ENCODE measurements at regions not wholly inside any gene's neighbourhood (a gene's known extent, or its start where the extent isn't known, plus 50 kb on each side); places are given as distances from the start of the nearest gene placed in this dataset.

DNA sequence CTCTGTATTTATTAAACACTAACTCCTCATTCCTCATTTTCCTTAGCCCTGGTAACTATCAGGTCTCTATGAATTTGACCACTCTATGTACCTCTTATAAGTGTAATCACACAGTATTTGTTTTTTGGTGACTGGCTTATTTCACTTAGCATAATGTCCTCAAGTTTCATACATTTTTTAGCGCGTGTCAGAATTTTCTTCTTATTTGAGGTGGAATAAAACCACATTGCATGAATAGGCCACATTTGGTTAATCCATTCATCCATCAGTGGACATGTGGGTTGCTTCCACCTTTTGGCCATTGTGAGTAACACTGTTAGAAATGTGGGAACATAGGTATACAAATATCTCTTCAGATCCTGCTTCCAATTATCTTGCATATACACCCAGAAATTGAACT, 341.2 kb upstream of the BOD1L1 start:
- Mint-ChIP-seq H3K9me3 (ENCODE audit: unreplicated experiment) (no peaks in the 10 kb centered on the region), H3K36me3 (ENCODE audit: unreplicated experiment) (no peaks in the 10 kb centered on the region), H3K27me3 (ENCODE audit: unreplicated experiment) (peaks cover 4% of the 10 kb centered on the region), H3K4me1 (ENCODE audit: low read depth, unreplicated experiment) (peaks cover 13% of the 10 kb centered on the region), H3K27ac (ENCODE audit: unreplicated experiment) (no peak overlapping the region), H3K4me3 (ENCODE audit: unreplicated experiment) (no peak overlapping the region)
- DNase-seq: no peak
- TF ChIP-seq, protein P1, sequence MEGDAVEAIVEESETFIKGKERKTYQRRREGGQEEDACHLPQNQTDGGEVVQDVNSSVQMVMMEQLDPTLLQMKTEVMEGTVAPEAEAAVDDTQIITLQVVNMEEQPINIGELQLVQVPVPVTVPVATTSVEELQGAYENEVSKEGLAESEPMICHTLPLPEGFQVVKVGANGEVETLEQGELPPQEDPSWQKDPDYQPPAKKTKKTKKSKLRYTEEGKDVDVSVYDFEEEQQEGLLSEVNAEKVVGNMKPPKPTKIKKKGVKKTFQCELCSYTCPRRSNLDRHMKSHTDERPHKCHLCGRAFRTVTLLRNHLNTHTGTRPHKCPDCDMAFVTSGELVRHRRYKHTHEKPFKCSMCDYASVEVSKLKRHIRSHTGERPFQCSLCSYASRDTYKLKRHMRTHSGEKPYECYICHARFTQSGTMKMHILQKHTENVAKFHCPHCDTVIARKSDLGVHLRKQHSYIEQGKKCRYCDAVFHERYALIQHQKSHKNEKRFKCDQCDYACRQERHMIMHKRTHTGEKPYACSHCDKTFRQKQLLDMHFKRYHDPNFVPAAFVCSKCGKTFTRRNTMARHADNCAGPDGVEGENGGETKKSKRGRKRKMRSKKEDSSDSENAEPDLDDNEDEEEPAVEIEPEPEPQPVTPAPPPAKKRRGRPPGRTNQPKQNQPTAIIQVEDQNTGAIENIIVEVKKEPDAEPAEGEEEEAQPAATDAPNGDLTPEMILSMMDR (IDR thresholded peaks at IDR 0.05; ENCODE audit: partially characterized antibody, unreplicated experiment): no peak

DNA sequence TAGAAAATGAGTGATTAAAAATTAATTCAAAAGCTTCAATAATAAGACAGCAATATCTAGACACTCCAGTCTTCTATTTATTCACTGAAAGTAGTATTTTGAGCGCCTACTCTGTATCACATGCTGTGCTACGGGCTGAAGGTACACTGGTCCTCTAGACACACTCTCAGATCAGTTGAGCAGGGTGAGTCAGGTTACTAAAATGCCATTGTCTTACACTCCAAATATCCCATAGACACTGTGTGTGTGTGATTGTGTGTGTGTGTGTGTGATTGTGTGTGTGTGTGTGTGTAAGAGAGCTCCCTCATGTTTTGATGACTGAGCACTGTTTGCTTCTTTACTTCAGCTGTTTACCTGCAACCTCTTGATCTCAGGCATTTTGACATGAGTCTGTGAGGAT, 342.8 kb upstream of the BOD1L1 start:
- Mint-ChIP-seq H3K27me3 (ENCODE audit: unreplicated experiment) (peaks cover 4% of the 10 kb centered on the region), H3K4me1 (ENCODE audit: low read depth, unreplicated experiment) (peaks cover 12% of the 10 kb centered on the region), H3K9me3 (ENCODE audit: unreplicated experiment) (no peaks in the 10 kb centered on the region), H3K4me3 (ENCODE audit: unreplicated experiment) (no peak overlapping the region), H3K36me3 (ENCODE audit: unreplicated experiment) (no peaks in the 10 kb centered on the region), H3K27ac (ENCODE audit: unreplicated experiment) (no peak overlapping the region)
- TF ChIP-seq, protein P1 (IDR thresholded peaks at IDR 0.05; ENCODE audit: partially characterized antibody, unreplicated experiment): no peak
- DNase-seq: no peak

DNA sequence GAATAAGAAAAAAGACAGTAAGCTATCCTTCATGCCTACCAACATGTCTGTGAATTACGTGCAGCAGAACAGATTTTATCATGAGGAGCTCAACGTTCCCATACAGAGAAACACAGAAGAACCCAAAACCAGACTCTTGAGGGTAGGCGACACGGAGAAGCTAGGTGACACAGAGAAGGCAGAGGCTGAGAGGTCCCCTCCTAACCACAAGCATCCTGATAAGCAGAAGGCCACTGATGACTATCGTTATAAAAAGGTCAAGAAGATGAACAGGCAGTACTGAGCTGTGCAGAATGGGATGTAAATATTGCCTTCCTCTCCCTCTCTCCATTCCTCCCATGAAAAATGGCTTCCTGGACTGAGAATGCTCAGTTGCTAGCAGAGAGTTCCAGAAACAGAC, 350.2 kb upstream of the BOD1L1 start:
- Mint-ChIP-seq H3K4me3 (ENCODE audit: unreplicated experiment) (no peak overlapping the region), H3K4me1 (ENCODE audit: low read depth, unreplicated experiment) (no peaks in the 10 kb centered on the region), H3K9me3 (ENCODE audit: unreplicated experiment) (peaks cover 3% of the 10 kb centered on the region), H3K36me3 (ENCODE audit: unreplicated experiment) (no peaks in the 10 kb centered on the region), H3K27me3 (ENCODE audit: unreplicated experiment) (peaks cover 2% of the 10 kb centered on the region), H3K27ac (ENCODE audit: unreplicated experiment) (no peak overlapping the region)
- TF ChIP-seq, protein P1 (IDR thresholded peaks at IDR 0.05; ENCODE audit: partially characterized antibody, unreplicated experiment): no peak
- no peak for DNase-seq

DNA sequence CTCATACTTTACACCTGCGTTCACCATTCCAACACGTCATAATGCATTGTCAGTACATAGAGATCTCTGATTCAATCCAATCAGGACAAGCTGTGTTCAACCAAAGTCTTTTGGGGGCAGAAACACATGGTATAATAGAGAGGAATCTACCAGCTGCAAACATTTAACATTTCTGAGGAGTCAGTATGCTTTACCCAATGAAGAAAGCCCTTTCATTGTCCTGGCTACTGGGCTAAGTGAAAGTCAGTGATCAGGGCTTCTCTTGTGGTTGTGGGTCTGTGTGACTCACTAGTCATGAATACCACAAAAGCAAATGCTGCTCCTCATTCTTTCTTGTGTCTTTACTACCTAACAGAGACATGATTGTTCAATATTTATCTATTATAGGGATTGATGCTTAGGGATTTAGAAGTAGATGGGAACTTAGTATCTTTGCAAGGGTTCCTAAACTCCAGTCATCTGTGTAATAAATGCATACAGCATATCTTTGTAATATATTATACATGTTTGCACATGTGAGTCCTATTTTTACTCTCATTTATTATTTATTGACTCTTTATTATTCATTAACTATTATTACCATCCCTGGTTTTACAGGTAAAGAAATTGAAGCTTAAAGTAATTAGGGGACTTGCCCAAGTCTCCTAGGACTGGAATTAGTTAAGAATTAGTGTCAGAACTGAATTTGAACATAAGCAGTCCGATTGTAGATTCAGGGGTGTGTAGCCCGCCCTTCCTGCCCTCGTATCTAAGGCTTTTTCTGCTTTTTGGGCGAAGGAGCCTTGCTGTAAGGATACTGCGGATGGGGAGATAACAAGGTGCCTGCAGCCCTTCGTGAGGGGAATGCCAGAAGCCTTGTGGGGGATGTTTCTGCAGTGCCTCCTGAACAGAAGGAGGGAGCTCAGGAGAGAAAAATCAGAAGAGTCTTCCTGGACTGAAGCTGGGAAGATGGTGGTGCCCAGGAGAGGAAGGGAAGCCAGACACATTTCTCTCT, 353.1 kb upstream of the BOD1L1 start:
- no peak for DNase-seq
- Mint-ChIP-seq H3K27ac (ENCODE audit: unreplicated experiment) (no peak overlapping the region), H3K9me3 (ENCODE audit: unreplicated experiment) (peaks cover 3% of the 10 kb centered on the region), H3K36me3 (ENCODE audit: unreplicated experiment) (no peaks in the 10 kb centered on the region), H3K27me3 (ENCODE audit: unreplicated experiment) (peaks cover 2% of the 10 kb centered on the region), H3K4me1 (ENCODE audit: low read depth, unreplicated experiment) (no peaks in the 10 kb centered on the region), H3K4me3 (ENCODE audit: unreplicated experiment) (no peak overlapping the region)
- TF ChIP-seq, protein P1 (IDR thresholded peaks at IDR 0.05; ENCODE audit: partially characterized antibody, unreplicated experiment): no peak

- H3K4me1 Mint-ChIP-seq (ENCODE audit: low read depth, unreplicated experiment): no peaks in the 10 kb centered on the region
- no peak for DNase-seq
- H3K4me3 Mint-ChIP-seq (ENCODE audit: unreplicated experiment): no peak overlapping the region
- no peaks in the 10 kb centered on the region for H3K36me3 Mint-ChIP-seq (ENCODE audit: unreplicated experiment)
- H3K27ac Mint-ChIP-seq (ENCODE audit: unreplicated experiment): no peak overlapping the region
- TF ChIP-seq, protein P1 (IDR thresholded peaks at IDR 0.05; ENCODE audit: partially characterized antibody, unreplicated experiment): no peak
- H3K9me3 Mint-ChIP-seq (ENCODE audit: unreplicated experiment): peaks cover 4% of the 10 kb centered on the region
- H3K27me3 Mint-ChIP-seq (ENCODE audit: unreplicated experiment): peaks cover 2% of the 10 kb centered on the region
Measured at GRCh38 chr4:13981499-13981898, 354.0 kb upstream of the BOD1L1 start.

Measured in glutamatergic neuron (in vitro differentiated cells).